Panc1 (cell line): ENCODE measurements at regions not wholly inside any gene's neighbourhood (a gene's known extent, or its start where the extent isn't known, plus 50 kb on each side); places are given as distances from the start of the nearest gene placed in this dataset.

ENCODE experiments used
- CTCF ChIP-seq: fragments of 450-650 bp; IDR thresholded peaks from 2 replicates; pipeline ENCODE4 v1.5.1; 2017; ENCODE audit warnings: mild to moderate bottlenecking
- REST ChIP-seq, 2 experiments: IDR thresholded peaks; 2 replicates each; pipeline ENCODE4 v1.6.1; 2011 to 2012; ENCODE audit warnings: low read depth in 2 of 2, control low read depth in 1 of 2, low read length in 1 of 2, mild to moderate bottlenecking in 1 of 2, moderate library complexity in 1 of 2; ENCODE audit not compliant: insufficient read depth in 1 of 2
- SIN3A ChIP-seq: IDR thresholded peaks from 2 replicates; pipeline ENCODE4 v1.6.1; 2012; ENCODE audit warnings: low read depth, mild to moderate bottlenecking, low read length, moderate library complexity, borderline replicate concordance; ENCODE audit not compliant: insufficient read depth

- no peak for TF ChIP-seq CTCF
- no peak for TF ChIP-seq SIN3A
- no peak for TF ChIP-seq REST (IDR thresholded peaks at IDR 0.05; ENCODE audit: insufficient read depth in 1 of 2, low read depth in 2 of 2, low read length in 1 of 2)
Observed at GRCh38 chr6:156413154-156413553, 364.0 kb upstream of the ARID1B start.
